SKM-1 (cell line): ENCODE measurements at regions not wholly inside any gene's neighbourhood (a gene's known extent, or its start where the extent isn't known, plus 50 kb on each side); places are given as distances from the start of the nearest gene placed in this dataset.
"Not testable (repeated sequence)": the region's sequence is repeated elsewhere in the genome, so short reads cannot be mapped to it uniquely, and the experiment has no call there.

Experiments
- DNase-seq: peaks from one replicate; lab custom pipeline; 2025; ENCODE audit not compliant: unreplicated experiment; lab: John Stamatoyannopoulos, UW

DNA sequence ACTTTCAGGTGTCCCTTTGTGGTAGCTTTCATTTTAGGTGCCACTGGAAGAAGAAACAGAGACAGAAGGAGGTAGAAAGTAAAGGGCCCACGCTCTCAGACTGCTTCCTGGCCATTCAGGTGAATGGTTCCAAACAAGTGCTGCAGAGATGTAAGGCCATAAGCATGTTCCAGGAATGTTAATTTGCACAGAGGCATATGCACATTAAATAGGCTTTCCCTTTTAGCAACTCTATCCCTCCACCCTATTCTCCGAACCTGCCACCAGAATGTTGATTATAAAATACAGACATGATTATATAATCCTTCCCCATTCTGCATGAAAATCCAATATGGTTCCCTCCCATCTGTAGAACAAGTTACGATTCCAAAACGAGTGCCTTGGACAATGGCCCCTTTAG lies 297.2 kb downstream of the C6orf118 start:
- no peak for DNase-seq

DNA sequence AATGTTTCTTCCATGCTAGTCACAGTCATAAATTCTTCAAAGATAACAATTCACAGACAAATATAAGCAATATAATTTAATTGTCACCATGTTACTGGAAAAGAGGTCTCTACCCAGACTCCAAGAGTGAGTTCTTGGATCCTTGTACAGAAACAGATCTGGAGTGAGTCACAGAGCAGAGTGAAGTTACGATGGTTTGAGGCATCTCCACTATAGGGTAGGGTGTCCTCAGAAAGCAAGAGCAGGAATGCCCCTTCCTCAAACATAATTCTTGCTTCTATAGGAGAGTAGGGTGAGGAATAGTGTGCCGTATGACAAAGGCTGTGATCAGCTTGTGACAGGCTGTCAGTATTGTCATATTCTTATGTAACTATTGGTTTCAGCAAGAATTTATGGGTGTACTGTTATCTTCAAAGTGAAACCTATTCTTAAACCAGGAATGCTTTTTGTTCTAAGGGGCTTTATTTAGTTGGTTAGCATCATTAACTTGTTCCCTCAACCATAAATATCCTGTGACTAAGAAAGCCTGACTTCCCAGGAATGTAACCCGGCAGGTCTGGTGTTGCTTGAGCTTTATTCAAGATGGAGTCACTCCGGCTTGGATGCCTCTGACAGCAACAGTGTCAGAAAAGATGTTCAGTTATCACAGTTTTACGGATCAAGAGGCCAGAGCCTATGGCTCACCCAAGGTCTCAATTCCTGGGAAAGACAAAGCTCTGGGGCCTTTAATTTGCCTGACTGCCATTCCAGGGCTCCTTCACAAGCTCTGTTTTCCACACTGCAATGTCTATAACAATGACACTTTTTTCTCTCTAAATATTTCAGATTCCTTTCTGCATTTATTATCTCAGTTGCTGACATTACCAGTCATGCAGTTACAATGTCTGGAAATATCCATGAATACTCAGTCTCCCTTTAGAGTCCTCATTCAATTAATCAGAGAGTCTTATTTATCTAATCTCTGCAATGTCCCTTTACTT lies 298.6 kb downstream of the C6orf118 start:
- no peak for DNase-seq

DNA sequence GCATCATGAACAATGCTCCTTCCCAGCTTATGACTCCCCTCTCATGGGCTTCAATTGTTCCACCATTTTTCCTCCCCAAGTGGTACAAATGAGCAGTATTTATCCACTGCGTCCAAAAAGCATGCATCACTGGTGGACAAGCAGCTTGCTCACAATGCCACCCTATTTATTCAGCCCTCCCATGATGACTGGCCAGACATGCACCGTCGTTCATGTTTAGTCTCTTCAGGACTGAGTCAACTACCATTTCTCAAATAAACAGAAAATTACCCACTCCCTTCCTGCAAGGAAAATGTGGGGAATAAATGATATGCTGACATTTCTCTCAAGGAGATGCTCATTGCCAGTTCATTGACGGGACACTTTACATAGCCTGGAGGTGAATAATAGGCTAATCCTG lies 300.4 kb downstream of the C6orf118 start:
- DNase-seq: no peak

GRCh38 chr6:165002866-165003265 lies 306.5 kb downstream of the C6orf118 start:
- no peak for DNase-seq

- DNase-seq: no peak
Measured at GRCh38 chr6:165002358-165002757, 307.0 kb downstream of the C6orf118 start.

- DNase-seq: no peak
Measured at GRCh38 chr6:165001502-165002157, 307.8 kb downstream of the C6orf118 start.

DNA sequence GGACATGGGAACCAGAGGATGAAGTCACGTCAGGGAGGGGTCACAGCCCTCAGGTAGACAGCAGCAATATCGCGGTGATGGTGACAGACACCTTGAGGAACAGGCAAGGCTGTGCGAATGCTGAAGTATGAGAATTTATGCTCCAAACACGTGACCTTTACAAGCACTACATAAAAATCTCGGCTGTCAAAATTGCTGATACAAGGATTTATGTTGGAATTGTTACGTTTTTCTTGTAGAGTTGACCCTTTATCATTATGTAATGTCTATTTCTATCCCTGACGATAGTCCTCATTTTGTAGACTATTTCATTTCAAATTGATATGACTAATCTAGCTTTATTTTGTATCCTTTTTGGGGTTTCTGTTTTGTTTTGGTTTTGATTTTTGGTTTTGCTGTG lies 311.1 kb downstream of the C6orf118 start:
- no peak for DNase-seq

- DNase-seq: no peak
Measured at GRCh38 chr6:164996838-164997237, 312.6 kb downstream of the C6orf118 start.

DNA sequence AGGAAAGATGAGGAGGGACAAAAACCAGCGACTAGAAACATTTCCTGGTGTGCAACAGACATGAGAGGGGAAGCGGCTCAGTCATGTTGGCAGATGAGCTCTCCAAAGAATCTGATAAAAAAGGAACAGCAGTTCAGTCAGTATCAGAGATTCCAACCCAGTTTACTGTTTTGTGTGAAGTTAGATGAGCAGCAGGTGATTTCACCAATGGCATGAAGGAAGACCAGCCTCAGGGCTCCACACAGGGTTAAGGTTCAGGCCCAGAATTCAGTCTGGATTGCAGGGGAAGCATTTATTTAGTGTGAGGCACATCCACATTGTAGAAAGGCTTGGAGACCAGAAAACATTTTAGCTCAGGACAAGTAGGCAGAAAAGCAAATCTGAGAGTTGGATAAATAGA lies 317.8 kb downstream of the C6orf118 start:
- DNase-seq: no peak

DNA sequence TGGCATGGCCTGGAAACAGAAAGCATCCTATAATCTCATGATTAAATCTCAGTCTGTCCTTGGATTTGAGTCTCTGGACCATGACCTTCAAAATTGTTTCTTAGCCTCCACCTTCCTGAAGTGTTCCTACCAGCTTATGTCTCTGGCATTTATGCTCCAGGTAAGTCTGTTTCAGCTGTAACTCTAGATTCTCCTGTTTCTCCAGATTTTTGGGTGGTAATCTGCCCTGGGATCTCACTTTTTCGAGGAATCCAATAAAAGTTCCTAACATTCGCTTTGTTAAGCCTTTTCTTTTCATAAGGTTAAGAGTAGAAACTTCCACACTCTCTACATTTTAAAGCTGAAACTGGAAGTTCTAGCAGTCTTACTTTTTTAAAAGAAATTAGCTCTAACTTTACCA lies 318.5 kb downstream of the C6orf118 start:
- DNase-seq: no peak

DNA sequence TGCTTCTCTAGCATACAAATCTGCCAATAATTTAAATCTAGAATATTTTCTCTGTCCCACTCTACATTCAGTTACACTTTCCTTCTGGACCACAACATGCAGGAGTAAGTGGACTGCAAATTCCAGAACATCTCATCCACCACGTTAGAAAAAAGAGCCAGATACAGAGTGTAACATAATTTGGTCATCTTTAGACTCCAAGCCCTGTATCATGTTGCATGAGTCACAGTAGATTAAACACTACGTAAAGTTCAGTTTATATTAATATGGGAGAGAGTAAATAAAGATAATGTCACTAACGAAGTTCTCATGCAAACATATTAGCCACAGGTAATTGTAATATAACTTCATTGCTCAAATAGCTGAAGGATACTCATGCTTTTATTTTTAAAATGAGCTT lies 327.0 kb downstream of the C6orf118 start:
- DNase-seq: no peak

- no peak for DNase-seq
Measured at GRCh38 chr6:164967102-164967501, 342.3 kb downstream of the C6orf118 start.

GRCh38 chr6:164962805-164963204 lies 346.6 kb downstream of the C6orf118 start:
- no peak for DNase-seq

DNA sequence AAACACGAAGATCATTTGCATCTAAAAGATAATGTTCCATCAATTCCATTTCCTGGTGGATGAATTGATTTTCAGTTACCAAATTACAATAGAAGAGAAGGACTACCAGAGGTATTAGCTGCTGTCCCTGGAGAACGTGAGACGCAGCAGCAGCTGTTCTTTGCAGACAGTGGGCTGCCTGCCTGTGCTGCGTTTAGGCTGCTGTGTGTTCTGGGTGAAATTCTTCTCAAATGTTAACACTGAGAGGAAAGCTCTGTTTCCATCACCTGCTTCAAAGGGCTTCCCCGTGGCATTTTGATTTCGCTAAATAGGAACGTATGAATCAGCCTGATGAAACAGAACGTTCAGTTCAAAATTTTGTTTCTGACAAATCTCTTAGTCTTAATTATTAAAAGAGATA lies 362.2 kb downstream of the C6orf118 start:
- DNase-seq: no peak

GRCh38 chr6:164942271-164942670 lies 367.1 kb downstream of the C6orf118 start:
- no peak for DNase-seq

DNA sequence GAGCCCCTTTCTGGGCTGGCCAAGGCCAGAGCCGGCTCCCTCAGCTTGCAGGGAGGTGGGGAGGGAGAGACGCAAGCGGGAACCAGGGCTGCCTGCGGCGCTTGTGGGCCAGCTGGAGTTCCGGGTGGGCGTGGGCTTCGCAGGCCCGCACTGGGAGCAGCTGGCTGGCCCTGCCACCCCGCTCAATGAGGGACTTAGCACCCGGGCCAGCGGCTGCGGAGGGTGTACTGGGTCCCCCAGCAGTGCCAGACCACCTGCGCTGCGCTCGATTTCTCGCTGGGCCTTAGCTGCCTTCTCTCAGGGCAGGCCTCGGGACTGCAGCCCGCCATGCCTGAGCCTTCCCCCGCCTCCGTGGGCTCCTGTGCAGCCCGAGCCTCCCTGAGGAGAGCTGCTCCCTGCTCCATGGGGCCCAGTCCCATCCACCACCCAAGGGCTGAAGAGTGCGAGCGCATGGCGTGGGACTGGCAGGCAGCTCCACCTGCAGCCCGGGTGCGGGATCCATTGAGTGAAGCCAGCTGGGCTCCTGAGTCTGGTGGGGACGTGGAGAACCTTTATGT lies 376.1 kb downstream of the C6orf118 start:
- not testable (repeated sequence) for DNase-seq

DNA sequence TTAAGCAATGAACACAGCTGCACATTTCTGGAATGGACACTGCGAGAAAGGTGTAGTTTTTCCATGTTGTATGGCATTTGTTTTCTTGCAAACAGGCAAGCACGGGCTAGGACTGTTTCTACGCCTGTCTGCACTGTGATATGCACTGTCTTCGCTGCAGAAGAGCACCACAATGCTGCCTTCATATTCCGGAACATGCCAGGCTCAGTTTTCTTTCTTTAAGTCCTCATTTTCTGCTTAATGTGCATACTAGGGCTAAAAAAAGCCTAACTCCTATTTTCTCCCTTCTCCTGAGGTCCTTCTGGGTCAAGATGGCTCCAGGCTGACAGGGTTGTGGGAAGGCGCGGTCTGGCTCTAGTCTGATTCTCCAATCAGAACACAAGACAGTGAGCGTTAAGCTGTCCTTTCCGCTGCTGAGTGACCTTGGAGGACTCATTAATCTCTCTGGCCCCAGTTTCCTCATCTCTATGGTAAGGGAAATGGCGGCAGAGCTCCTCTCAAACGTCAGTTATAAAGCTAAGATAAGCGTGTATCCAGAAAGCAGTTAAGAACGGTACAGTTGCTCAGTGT lies 379.9 kb downstream of the C6orf118 start:
- no peak for DNase-seq

DNA sequence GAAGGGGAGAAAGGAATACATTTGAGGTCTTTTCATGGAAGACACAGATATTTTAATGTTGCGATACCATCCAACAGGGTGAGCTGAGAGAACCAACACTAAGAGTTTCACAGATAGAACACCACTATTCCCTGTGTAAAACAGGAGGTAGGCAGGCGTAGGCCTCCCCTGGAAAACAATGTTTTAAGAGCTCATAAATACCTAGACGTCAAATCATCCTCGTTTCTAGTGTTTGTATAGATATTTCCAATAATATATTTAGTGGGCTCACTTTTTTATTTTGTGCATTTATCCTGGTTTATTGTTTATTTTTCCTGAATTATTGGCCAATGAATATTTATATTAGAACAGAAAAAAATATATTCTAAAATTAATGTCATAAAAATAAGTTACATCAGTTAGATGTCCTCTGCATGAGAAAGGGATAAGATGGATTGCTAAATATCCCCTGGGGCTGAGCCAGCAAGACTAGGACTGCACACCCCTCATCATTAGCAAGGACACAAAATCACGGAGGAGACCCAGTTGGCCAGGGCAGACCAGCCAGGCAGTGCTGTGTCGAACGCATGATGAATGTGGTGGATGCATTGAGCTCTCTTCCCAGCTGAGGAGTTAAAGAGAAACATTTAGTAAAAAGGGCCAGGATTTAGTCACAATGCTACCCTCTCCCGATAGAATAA lies 380.5 kb downstream of the C6orf118 start:
- DNase-seq: no peak

GRCh38 chr6:164928057-164928727 lies 381.2 kb downstream of the C6orf118 start:
- no peak for DNase-seq

DNA sequence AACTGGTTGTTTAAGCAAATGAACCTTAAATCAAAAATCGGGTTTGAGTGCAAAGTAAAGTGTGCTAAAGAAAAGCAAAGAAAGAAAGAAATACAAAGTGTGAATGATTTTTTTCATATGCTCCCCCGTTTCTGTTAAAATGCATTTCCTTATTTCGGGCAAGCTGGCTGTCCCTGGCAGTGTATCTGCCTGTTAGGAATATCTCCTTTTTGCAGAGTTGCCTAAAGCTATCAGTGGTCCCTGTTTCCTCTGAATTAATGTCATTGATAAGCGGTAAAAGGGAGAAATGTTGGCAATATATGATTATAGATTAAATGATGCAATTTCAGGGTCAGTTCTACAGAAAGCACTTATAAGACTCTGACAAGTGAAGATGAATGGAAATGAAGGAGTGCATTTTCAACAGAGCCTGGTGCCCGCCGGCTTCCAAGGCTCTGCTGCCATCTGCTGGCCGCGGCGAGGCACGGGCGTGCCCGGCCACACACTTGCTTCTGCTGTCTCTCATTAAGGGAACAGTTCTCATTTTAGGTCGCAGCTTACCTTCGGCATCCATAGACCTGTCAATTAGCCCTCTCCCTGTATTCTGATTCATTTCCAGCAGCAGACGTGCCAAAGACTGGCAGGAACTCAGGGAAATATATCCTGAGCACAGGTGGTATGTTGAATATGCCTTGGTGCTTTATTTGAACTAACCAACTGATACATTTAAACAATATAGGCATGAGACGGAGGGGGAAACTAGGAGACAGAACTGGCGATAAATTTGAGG lies 381.9 kb downstream of the C6orf118 start:
- DNase-seq: peak; percentile 35
